ENCODE measurements at regions not wholly inside any gene's neighbourhood (a gene's known extent, or its start where the extent isn't known, plus 50 kb on each side); places are given as distances from the start of the nearest gene placed in this dataset.

- H2AFZ ChIP-seq (ENCODE audit: low read length, unreplicated experiment) = peak overlapping the region; percentile 81
- peaks cover 20% of the 10 kb centered on the region for H3K4me1 ChIP-seq (ENCODE audit: control insufficient read depth, insufficient read depth, low read length, unreplicated experiment)
- peak overlapping the region; percentile 62 for H3K4me3 ChIP-seq (ENCODE audit: low read depth, low read length)
- no peaks in the 10 kb centered on the region for H3K36me3 ChIP-seq (ENCODE audit: insufficient read depth, low read length)
- 0 out of 2 replicates have a peak overlapping the region, but pooled peaks have one; percentile 19 for H3K27ac ChIP-seq (ENCODE audit: low read depth, low read length)
- no peaks in the 10 kb centered on the region for H3K27me3 ChIP-seq (ENCODE audit: insufficient read depth, low read length)
- H3K79me2 ChIP-seq (ENCODE audit: control insufficient read depth, insufficient read depth, low read length, unreplicated experiment) = no peaks in the 10 kb centered on the region
These were observed 102.2 kb upstream of the LPP start for GRCh38 chr3:188051801-188052168.

GRCh38 chr3:188052169-188053035, 101.6 kb upstream of the LPP start:
- Histone ChIP-seq H3K4me1 (ENCODE audit: control insufficient read depth, insufficient read depth, low read length, unreplicated experiment) (peaks cover 19% of the 10 kb centered on the region), H2AFZ (ENCODE audit: low read length, unreplicated experiment) (no peak overlapping the region)

GRCh38 chr3:188053036-188053340, 101.0 kb upstream of the LPP start:
- H3K36me3 ChIP-seq (ENCODE audit: insufficient read depth, low read length) = no peaks in the 10 kb centered on the region
- H3K4me1 ChIP-seq (ENCODE audit: control insufficient read depth, insufficient read depth, low read length, unreplicated experiment) = peaks cover 19% of the 10 kb centered on the region
- H3K79me2 ChIP-seq (ENCODE audit: control insufficient read depth, insufficient read depth, low read length, unreplicated experiment) = no peaks in the 10 kb centered on the region
- no peak overlapping the region for H3K4me3 ChIP-seq (ENCODE audit: low read depth, low read length)
- H3K27me3 ChIP-seq (ENCODE audit: insufficient read depth, low read length) = no peaks in the 10 kb centered on the region
- H2AFZ ChIP-seq (ENCODE audit: low read length, unreplicated experiment) = no peak overlapping the region
- H3K27ac ChIP-seq (ENCODE audit: low read depth, low read length) = no peak overlapping the region

More at GRCh38 chr3:188052169-188053035, 101.6 kb upstream of the LPP start:
- no peaks in the 10 kb centered on the region for H3K79me2 ChIP-seq (ENCODE audit: control insufficient read depth, insufficient read depth, low read length, unreplicated experiment)
- H3K36me3 ChIP-seq (ENCODE audit: insufficient read depth, low read length) = no peaks in the 10 kb centered on the region
- H3K27me3 ChIP-seq (ENCODE audit: insufficient read depth, low read length) = no peaks in the 10 kb centered on the region
- H3K27ac ChIP-seq (ENCODE audit: low read depth, low read length) = no peak overlapping the region
- H3K4me3 ChIP-seq (ENCODE audit: low read depth, low read length) = no peak overlapping the region

GRCh38 chr3:188053710-188054380, 100.1 kb upstream of the LPP start:
- H3K27ac ChIP-seq (ENCODE audit: low read depth, low read length) = no peak overlapping the region
- no peaks in the 10 kb centered on the region for H3K27me3 ChIP-seq (ENCODE audit: insufficient read depth, low read length)
- H3K79me2 ChIP-seq (ENCODE audit: control insufficient read depth, insufficient read depth, low read length, unreplicated experiment) = no peaks in the 10 kb centered on the region
- H3K4me1 ChIP-seq (ENCODE audit: control insufficient read depth, insufficient read depth, low read length, unreplicated experiment) = peaks cover 19% of the 10 kb centered on the region
- no peaks in the 10 kb centered on the region for H3K36me3 ChIP-seq (ENCODE audit: insufficient read depth, low read length)
- no peak overlapping the region for H3K4me3 ChIP-seq (ENCODE audit: low read depth, low read length)
- H2AFZ ChIP-seq (ENCODE audit: low read length, unreplicated experiment) = no peak overlapping the region

- no peaks in the 10 kb centered on the region for H3K79me2 ChIP-seq (ENCODE audit: control insufficient read depth, insufficient read depth, low read length, unreplicated experiment)
- H2AFZ ChIP-seq (ENCODE audit: low read length, unreplicated experiment) = no peak overlapping the region
- no peaks in the 10 kb centered on the region for H3K36me3 ChIP-seq (ENCODE audit: insufficient read depth, low read length)
- no peak overlapping the region for H3K27ac ChIP-seq (ENCODE audit: low read depth, low read length)
- no peaks in the 10 kb centered on the region for H3K27me3 ChIP-seq (ENCODE audit: insufficient read depth, low read length)
- H3K4me1 ChIP-seq (ENCODE audit: control insufficient read depth, insufficient read depth, low read length, unreplicated experiment) = peaks cover 19% of the 10 kb centered on the region
- no peak overlapping the region for H3K4me3 ChIP-seq (ENCODE audit: low read depth, low read length)
These were observed 99.4 kb upstream of the LPP start for GRCh38 chr3:188054541-188054940.

- Histone ChIP-seq H3K36me3 (ENCODE audit: insufficient read depth, low read length) (no peaks in the 10 kb centered on the region), H3K4me1 (ENCODE audit: control insufficient read depth, insufficient read depth, low read length, unreplicated experiment) (peaks cover 19% of the 10 kb centered on the region), H3K4me3 (ENCODE audit: low read depth, low read length) (no peak overlapping the region), H3K79me2 (ENCODE audit: control insufficient read depth, insufficient read depth, low read length, unreplicated experiment) (no peaks in the 10 kb centered on the region), H2AFZ (ENCODE audit: low read length, unreplicated experiment) (no peak overlapping the region), H3K27ac (ENCODE audit: low read depth, low read length) (no peak overlapping the region), H3K27me3 (ENCODE audit: insufficient read depth, low read length) (no peaks in the 10 kb centered on the region)
These were observed 98.6 kb upstream of the LPP start for GRCh38 chr3:188055388-188055787.

GRCh38 chr3:188057124-188057523, 96.8 kb upstream of the LPP start:
- Histone ChIP-seq H2AFZ (ENCODE audit: low read length, unreplicated experiment) (no peak overlapping the region), H3K4me3 (ENCODE audit: low read depth, low read length) (no peak overlapping the region), H3K27ac (ENCODE audit: low read depth, low read length) (no peak overlapping the region), H3K79me2 (ENCODE audit: control insufficient read depth, insufficient read depth, low read length, unreplicated experiment) (no peaks in the 10 kb centered on the region), H3K4me1 (ENCODE audit: control insufficient read depth, insufficient read depth, low read length, unreplicated experiment) (peaks cover 18% of the 10 kb centered on the region), H3K36me3 (ENCODE audit: insufficient read depth, low read length) (no peaks in the 10 kb centered on the region), H3K27me3 (ENCODE audit: insufficient read depth, low read length) (no peaks in the 10 kb centered on the region)

- Histone ChIP-seq H3K4me1 (ENCODE audit: control insufficient read depth, insufficient read depth, low read length, unreplicated experiment) (peaks cover 11% of the 10 kb centered on the region), H3K36me3 (ENCODE audit: insufficient read depth, low read length) (no peaks in the 10 kb centered on the region), H3K27ac (ENCODE audit: low read depth, low read length) (no peak overlapping the region), H2AFZ (ENCODE audit: low read length, unreplicated experiment) (no peak overlapping the region), H3K79me2 (ENCODE audit: control insufficient read depth, insufficient read depth, low read length, unreplicated experiment) (no peaks in the 10 kb centered on the region), H3K27me3 (ENCODE audit: insufficient read depth, low read length) (no peaks in the 10 kb centered on the region), H3K4me3 (ENCODE audit: low read depth, low read length) (no peak overlapping the region)
These were observed 95.3 kb upstream of the LPP start for GRCh38 chr3:188058569-188059184.

- Histone ChIP-seq H3K4me1 (ENCODE audit: control insufficient read depth, insufficient read depth, low read length, unreplicated experiment) (peaks cover 11% of the 10 kb centered on the region), H3K27ac (ENCODE audit: low read depth, low read length) (no peak overlapping the region), H3K36me3 (ENCODE audit: insufficient read depth, low read length) (no peaks in the 10 kb centered on the region), H3K79me2 (ENCODE audit: control insufficient read depth, insufficient read depth, low read length, unreplicated experiment) (no peaks in the 10 kb centered on the region), H3K27me3 (ENCODE audit: insufficient read depth, low read length) (no peaks in the 10 kb centered on the region), H2AFZ (ENCODE audit: low read length, unreplicated experiment) (no peak overlapping the region), H3K4me3 (ENCODE audit: low read depth, low read length) (no peak overlapping the region)
These were observed 94.6 kb upstream of the LPP start for GRCh38 chr3:188059351-188059750.

- Histone ChIP-seq H3K27me3 (ENCODE audit: insufficient read depth, low read length) (no peaks in the 10 kb centered on the region), H3K79me2 (ENCODE audit: control insufficient read depth, insufficient read depth, low read length, unreplicated experiment) (no peaks in the 10 kb centered on the region), H3K4me3 (ENCODE audit: low read depth, low read length) (no peak overlapping the region), H3K27ac (ENCODE audit: low read depth, low read length) (no peak overlapping the region), H2AFZ (ENCODE audit: low read length, unreplicated experiment) (no peak overlapping the region), H3K36me3 (ENCODE audit: insufficient read depth, low read length) (no peaks in the 10 kb centered on the region), H3K4me1 (ENCODE audit: control insufficient read depth, insufficient read depth, low read length, unreplicated experiment) (peaks cover 11% of the 10 kb centered on the region)
These were observed 93.6 kb upstream of the LPP start for GRCh38 chr3:188060264-188060835.
